GM18498 (cell line): ENCODE measurements at regions not wholly inside any gene's neighbourhood (a gene's known extent, or its start where the extent isn't known, plus 50 kb on each side); places are given as distances from the start of the nearest gene placed in this dataset.

Experiments
- ATAC-seq: cut with Tn5 transposase; IDR thresholded peaks from one replicate; pipeline ENCODE4 v1.9.1; 2021; ENCODE audit warnings: mild to moderate bottlenecking, moderate library complexity; ENCODE audit not compliant: unreplicated experiment

- ATAC-seq: no peak
Measured at GRCh38 chr11:15888556-15889345, 467.6 kb downstream of the SOX6 start.

DNA sequence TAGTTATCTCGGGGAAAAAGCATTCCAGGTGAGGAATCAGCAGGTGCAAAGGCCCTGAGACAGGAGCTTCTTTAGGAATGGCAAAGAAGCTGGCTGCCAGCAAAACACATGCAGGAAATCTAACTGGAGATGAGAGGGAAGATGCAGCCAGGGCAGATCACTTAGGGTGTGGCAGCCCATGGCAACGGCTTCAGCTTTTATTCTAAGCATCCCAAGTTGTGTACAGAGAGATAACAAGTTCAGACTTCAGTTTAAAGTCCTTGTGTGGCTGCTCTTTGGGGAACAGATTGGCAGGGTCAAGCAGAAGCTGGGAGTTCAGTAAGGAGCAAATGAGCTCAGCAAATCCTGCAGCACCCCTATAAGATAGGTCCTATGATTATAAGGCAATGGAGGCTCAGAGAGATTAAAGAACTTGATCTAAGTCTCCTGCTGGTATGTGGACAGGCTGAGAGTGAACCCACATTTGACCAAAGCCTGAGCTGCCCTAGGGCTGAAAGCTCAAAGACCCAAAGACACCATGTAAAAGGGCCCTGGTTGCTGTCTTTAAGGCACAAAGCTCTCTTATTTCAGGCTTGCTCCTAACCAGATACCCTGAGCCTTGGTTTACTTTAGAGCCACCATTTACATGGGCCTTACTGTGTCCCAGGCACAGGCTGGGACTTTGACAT lies 466.8 kb downstream of the SOX6 start:
- no peak for ATAC-seq

DNA sequence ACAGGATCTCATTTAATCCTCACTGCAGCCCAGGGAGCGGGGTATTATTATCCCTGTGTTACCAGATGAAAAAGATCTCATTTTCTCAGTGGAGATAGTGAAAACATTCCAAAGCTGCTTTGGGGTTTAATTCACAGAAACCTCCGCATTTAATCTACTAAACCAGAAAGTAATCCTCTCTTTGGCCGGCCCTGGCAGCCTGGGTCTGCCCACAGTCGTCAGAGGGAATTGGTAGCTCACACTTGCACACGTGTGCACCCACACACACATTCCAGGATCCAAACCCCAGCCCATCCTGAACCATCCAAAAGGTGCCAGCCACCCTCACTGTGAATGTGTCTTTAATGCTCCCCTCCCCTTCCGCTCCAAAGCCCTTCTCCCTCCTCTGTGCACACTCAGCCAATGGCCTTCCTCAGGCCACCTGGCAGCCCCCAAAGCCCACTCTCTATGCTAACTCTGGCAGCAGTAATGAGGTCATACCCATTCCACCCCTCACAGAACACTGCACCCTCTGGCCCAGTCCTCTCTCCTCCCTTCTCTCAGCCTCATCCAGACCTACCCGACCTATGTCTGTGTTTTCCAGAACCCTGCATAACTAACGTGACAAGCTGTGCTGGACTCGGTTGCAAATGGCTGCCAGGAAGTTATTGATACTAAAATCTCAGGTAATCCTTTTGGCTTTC lies 466.2 kb downstream of the SOX6 start:
- ATAC-seq: no peak

DNA sequence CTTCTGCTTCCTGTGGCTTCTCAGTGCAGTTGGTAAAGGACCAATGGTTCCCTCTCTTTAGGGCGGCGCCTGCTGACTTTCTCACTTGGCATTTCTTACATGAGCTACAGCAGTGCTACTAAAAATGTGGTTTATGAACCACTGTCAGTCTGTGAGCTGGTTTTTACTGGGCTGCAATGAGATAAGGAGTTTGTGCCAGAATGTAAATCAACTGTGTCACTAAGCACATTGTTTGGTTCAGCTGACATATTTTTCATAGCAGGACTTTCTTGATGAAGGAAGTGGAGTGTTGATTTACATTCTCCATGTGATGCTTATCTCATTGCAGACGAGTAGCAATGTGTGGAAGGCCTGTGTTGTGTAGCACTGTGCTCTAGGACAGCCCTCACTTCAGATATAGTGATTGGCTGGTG lies 463.3 kb downstream of the SOX6 start:
- no peak for ATAC-seq

DNA sequence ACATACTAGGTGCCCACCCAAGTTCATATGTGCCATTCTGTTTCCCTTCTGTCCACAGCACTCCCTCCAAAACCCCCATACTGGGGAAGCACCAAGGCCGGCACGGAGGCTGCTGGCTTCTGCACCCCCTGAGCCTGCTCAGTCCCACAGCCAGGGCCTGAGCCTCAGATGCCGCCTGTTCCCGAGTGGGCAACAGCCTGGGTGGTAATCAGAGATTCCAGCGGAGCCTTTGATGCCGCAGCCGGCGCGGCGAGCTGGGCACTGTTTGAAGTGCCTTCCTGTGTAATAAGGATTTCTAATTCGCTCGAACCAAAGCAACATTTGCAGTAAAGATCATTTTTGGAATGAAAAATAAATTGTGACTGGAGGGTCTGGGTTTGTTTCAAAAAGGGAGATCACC lies 460.3 kb downstream of the SOX6 start:
- ATAC-seq: no peak

DNA sequence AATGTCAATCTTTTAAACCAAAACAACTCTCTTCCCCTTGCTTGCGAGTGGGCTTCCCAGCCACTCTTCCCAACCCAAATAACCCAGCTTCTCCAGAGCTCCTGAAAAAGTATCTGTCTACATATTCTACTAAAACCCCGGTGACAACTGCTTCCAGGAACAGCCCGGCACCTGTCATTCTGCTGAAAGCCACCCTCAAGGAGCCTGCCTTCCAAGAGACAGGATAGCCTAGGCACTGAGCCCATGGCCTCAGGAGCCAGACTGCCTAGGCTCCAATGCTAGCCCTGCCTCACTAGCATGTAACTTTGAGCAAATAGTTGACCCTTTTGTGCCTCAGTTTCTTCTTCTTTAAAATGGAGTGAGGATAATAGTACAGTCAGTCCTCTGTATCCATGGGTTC lies 459.8 kb downstream of the SOX6 start:
- ATAC-seq: no peak

DNA sequence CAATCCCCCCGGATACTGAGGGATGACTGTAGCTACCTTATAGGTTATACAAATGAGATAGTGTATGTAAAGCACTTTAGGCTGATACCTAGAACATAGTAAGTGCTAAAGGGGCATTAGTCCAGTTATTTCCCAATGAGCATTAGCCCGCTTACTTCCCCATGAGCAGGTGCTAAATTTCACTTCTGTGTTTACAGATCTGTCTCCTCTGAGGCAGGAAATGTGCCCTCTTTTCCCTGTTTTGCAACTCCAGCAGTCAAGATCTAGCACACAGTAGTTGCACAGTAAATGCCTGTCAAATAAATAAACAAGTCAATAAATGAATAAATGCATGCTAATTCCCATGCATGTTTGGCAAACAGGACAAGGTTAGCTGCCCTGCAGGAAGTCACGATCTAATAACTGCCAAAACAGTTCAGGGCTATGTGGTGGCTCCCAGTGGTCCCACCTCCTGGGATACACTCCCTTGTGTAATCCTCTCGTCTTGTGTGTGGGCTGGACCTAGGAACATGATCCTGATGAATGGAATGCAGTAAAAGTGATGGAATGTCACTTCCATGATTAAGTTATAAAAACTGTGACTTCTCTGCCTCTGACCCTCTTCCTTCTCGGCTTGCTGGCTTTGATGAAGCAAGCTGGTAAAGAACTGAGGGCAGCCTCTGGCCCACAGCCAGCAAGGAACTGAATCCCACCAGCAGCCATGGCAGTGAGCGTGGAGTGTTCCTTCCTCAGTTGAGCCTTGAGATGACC lies 459.0 kb downstream of the SOX6 start:
- ATAC-seq: no peak

- no peak for ATAC-seq
Measured at GRCh38 chr11:15901054-15901453, 455.3 kb downstream of the SOX6 start.

DNA sequence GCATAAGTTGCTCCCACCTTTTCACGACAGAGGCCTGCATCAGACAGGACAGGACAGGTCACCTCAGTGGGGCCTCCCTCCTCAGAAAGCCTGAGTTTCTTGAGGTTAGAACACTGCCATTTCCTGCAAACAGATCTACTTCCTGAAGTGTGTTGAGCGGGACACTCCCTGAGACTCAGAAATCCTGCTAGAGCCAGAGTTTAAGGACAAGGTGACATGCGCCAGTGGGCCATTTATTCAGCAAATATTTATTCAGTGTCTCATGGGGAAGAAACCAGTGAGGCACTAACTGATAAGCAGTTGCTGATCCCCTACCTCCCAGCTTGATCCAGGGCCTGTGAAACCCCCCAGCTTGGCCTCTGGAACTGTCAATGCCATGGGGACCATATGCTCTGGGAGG lies 454.6 kb downstream of the SOX6 start:
- no peak for ATAC-seq

DNA sequence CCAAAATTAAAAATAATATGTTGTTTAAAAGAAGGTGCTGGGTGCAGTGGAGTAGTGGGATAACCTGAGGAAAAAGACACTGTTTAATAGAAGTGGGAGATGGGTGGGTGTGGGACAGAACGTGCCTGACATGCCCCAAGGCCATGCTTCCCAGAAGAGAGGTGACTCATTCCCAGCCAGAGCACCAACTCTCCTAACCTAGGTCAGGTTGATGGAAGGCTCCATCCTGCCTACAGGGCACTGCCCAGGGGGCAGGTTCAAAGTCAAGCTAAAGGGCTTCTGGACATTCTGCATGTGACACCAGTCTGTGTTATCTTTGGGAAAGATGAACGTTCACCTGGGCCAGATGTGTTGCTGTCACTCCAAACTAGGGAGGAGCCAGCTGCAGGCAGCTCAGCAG lies 453.1 kb downstream of the SOX6 start:
- ATAC-seq: no peak

GRCh38 chr11:15905366-15906104 lies 450.8 kb downstream of the SOX6 start:
- ATAC-seq: no peak

DNA sequence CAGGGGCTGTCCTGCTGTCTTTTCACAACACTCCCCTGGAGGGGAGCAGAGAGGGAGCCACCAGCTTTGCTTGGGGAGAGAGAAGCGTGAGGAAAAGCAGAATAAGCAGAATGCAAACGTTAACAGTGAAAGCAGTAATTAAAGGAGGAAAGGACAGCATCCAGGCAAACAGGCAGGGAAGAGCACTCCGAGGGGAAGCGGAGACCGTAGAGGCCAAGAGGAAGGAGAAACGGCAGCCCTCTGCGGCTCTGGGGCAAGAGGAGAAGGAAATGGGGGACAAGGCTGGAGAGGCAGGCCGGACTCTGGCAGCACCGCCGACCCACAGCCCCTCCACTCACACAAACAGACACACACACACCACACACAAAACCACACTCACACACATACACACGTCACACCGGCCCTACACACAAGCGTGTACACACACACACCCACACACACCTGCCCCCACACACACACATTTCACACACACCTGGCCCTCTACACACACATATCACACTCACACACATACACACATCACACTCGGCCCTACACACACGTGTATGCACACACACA lies 449.8 kb downstream of the SOX6 start:
- ATAC-seq: no peak

DNA sequence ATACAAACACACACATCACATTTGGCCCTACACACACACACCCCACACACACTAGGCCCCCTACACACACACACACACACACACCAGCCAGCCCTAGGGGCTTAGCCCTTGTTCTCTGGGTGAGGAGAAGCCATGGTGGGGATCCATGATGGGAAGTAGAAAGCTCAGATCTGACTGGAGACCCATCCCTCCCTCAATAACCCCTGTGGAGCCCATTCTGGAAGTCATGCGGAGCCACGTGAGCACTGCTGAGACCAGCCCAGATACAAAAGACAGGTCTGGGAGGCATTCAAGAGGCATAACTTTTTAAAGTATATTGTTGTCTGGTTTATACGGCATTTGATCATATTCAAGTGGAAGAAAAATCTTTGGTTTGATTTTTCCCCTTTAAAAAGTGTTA lies 448.5 kb downstream of the SOX6 start:
- no peak for ATAC-seq

- no peak for ATAC-seq
Measured at GRCh38 chr11:15909937-15910598, 446.3 kb downstream of the SOX6 start.

GRCh38 chr11:15910761-15911160 lies 445.6 kb downstream of the SOX6 start:
- ATAC-seq: no peak

DNA sequence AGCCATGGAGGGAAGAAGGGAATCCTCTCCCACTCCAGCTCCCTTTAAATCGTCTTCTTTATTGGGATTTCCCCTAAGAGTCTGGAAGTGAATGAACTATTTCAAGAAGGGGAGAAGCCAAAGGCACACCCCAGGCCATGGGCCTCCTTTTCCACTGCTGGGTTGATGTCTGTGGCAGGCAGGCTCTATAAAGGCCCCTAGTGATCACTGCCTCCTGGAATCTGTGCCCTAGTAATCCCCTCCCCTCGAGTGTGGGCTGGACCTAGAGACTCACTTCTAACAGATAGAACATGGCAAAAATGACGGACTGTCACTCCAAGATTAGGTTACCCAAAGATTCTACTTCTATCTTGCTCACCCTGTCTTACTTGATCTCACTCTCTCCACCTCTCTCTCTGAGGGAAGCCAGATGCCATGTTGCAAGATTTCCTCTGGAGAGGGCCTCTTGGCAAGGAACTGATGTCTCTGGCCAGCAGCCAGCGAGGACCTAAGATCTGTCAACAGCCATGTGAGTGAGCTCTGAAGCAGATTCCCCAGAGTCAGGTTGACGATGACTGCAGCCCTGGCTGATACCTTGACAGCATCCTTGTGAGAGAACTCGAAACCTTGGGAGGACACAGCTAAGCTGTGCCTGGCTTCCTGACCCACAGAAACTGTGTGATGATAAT lies 444.8 kb downstream of the SOX6 start:
- ATAC-seq: no peak

- ATAC-seq: no peak
Measured at GRCh38 chr11:15912291-15912690, 444.1 kb downstream of the SOX6 start.

GRCh38 chr11:15912825-15913224 lies 443.5 kb downstream of the SOX6 start:
- no peak for ATAC-seq

DNA sequence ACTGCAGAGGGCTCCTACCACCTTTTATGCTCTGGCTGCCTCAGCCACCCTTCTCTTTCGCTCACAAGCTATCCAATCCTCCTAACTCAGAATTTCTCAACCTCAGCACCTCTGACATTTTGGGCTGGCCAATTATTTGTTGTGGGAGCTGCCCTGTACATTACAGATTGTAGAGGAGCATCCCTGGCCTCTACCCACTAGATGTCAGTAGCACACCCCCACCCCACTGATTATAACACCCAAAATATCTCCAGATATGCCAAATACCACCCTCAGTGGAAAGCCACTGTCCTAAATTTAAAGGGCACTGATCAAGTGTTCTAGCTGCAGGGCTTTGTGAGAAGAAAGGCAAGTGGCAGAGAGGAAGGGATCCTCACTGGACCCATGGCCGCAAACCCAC lies 443.1 kb downstream of the SOX6 start:
- ATAC-seq: no peak
